Gastroesophageal sphincter (tissue), 3 donors: ENCODE measurements at regions not wholly inside any gene's neighbourhood (a gene's known extent, or its start where the extent isn't known, plus 50 kb on each side); places are given as distances from the start of the nearest gene placed in this dataset.

ENCODE experiments used
- CTCF ChIP-seq, 4 experiments: fragments of 200-600 bp in 2 of 4; fragments of 450-650 bp in 2 of 4; sonication (generic) in 1 of 4; IDR thresholded peaks; one replicate each; pipeline ENCODE4 v1.5.1; 2017 to 2019; ENCODE audit warnings: antibody characterized with exemption in 4 of 4, mild to moderate bottlenecking in 2 of 4, moderate library complexity in 2 of 4
- POLR2A ChIP-seq, 2 donors: fragments of 450-650 bp; IDR thresholded peaks; one replicate each; pipeline ENCODE4 v1.6.1; 2017; ENCODE audit warnings: antibody characterized with exemption in 2 of 2, mild to moderate bottlenecking in 2 of 2, moderate library complexity in 1 of 2
- POLR2AphosphoS5 ChIP-seq: sonication (generic); formaldehyde crosslinking; IDR thresholded peaks from one replicate; pipeline ENCODE4 v1.6.1; 2017; ENCODE audit warnings: antibody characterized with exemption

- TF ChIP-seq POLR2A (IDR thresholded peaks at IDR 0.05) (no peak), CTCF (IDR thresholded peaks at IDR 0.05) (no peak), POLR2AphosphoS5 (no peak)
These were observed 141.6 kb downstream of the ICOS start for GRCh38 chr2:204078003-204078698.
